ENCODE measurements at regions not wholly inside any gene's neighbourhood (a gene's known extent, or its start where the extent isn't known, plus 50 kb on each side); places are given as distances from the start of the nearest gene placed in this dataset.

DNA sequence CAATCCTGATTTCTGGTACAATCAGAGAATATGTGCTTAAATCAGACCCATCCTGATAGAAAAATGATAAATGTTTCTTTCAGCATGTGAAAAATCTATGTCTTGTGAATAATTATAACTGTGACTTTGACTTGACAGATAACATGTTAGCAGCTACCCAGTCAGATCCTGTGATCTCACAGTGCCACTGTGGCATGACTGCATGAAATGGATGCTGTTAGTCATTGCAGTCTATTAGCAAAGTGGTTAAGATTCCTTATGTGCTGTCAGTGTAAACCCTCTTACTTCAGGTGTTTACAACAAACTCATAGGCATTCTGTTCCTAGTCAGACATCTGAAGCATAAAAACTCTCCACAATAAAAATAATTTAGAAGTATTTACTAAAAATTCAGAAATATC, 244.6 kb upstream of the RND3 start:
- in situ Hi-C loops (cut with HindIII; ENCODE audit: low sequenced_read_pairs): no loop called here

DNA sequence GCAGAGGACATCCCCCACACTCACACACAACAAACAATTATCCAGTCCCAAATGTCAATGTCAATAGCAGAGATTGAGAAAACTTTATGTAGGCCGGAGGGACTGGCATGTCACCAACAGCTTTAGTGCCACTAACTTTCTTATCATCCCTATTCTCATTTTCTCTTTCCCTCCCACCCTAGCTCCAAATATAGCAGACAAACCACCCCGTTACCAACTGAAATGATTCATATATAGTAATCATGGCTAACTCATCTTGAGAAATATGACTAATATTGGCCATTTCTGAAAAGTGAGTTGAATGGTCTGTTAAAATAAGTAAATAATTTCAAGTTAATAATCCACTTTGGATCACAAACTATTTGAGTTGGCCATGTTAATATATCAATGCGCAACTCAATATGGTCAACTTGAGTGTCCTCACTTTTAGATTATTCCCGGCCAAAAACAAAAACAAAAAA, 242.1 kb upstream of the RND3 start:
- in situ Hi-C loops (cut with HindIII; ENCODE audit: low sequenced_read_pairs): no loop called here

DNA sequence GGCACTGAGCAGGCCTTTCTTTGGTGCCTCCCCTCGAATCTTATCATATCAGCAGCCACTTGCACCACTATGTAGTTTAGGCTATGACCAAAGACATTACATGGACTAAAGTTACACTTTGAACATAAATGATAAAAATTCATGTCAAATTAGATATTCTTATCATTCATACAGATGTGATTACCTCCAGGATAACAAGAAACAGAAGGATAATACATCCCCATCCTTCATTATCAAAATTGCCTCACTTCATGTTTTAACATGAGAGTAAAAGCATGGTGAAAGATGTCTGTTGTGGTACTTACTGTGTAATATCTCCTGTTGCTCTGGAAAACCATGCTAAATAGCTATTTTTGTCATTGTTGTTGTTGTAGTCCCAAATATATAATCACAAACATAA, 230.8 kb upstream of the RND3 start:
- in situ Hi-C loops (cut with HindIII; ENCODE audit: low sequenced_read_pairs): no loop called here

- in situ Hi-C loops (cut with HindIII; ENCODE audit: low sequenced_read_pairs): no loop called here
These were observed 228.7 kb upstream of the RND3 start for GRCh38 chr2:150716186-150716585.

DNA sequence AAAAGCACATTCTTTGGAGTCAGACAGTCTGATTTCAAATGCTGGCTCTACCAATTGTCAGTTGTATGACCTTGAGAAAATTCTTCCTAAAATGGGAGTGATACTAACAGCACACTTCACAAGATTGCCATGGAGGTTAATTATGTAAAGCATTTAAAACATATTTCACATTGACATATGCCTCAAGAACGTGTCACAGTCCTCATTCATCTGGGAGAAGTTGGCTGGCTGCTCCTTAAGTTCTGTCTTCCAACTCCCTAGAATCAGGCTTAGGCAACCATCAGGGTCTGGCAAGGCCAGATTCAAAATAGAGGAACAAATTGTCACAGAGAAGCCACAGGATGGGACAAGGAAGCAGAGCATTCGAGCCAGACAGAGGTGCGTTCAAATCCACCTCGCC, 228.0 kb upstream of the RND3 start:
- in situ Hi-C loops (cut with HindIII; ENCODE audit: low sequenced_read_pairs): no loop called here

GRCh38 chr2:150710916-150711315, 223.4 kb upstream of the RND3 start:
- in situ Hi-C loops (cut with HindIII; ENCODE audit: low sequenced_read_pairs): no loop called here

DNA sequence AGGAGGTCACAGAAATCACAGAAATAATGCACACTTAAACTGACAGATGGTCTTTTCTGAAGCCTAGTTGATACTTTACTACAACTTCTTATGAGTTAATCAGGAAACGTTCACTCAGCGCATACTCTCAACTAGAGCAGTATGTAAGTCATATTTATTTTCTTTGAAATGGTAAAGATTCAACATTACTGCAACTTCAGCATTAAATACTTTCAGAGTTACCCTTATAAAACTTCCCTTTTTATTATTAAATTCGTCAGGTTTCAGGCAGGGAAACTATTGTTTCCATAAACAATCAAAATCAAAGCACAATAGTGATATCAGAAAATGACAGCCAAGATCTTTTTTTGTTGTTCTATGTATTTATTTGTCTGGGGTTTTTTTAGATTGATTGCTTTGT, 222.6 kb upstream of the RND3 start:
- in situ Hi-C loops (cut with HindIII; ENCODE audit: low sequenced_read_pairs): no loop called here

DNA sequence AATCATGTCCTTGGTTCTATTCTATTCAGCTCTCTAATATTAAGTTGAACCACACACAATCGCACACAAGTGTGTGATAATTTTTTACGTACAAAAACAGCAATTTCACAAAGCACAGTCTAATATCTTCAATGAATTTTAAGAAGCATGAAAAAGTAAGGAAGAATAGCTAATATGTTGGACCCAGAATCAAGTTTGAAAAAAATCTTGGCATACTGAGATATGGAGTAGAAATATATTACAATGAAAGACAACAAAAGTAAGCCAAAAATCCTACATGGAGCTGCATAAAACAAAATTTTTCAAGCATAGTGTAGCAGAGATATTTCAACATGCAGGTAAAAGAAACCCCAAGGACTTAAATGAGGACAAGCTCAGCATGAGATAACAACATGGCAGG, 219.1 kb upstream of the RND3 start:
- in situ Hi-C loops (cut with HindIII; ENCODE audit: low sequenced_read_pairs): no loop called here

GRCh38 chr2:150705767-150706166, 218.3 kb upstream of the RND3 start:
- in situ Hi-C loops (cut with HindIII; ENCODE audit: low sequenced_read_pairs): no loop called here

DNA sequence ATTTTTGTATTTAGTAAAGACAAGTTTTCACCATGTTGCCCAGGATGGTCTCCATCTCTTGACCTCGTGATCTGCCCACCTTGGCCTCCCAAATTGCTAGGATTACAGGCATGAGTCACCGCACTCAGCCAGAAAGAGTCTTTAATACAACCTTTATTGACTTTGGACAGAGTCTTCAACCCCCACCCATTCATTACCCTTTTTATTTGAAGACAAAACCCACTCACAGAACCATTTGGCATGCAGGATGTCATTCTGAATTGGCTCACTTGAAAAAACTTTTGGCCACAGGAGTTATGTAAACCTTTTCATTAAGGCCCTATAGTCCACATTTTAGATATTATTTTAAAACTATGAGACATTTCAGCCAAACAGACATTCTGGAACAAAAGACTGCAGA, 217.9 kb upstream of the RND3 start:
- in situ Hi-C loops (cut with HindIII; ENCODE audit: low sequenced_read_pairs): no loop called here

DNA sequence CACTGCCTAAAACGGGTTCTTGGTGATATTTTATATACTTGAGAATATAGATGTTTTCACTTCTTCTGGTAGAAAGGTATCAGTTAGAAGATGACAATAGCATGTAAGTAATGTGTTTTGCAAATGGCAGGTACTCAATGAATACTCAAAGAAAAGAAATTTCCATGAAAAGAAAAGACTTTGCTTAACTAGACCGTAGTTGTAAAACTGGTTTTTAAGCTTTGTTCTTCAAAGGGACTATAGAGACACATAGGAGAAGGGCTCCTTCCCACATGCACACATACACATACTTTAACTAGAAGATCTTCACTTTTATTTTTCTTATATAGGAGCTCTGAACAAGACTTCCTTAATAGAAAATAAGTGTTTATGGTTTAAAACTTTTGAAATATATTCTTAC, 215.3 kb upstream of the RND3 start:
- in situ Hi-C loops (cut with HindIII; ENCODE audit: low sequenced_read_pairs): no loop called here

DNA sequence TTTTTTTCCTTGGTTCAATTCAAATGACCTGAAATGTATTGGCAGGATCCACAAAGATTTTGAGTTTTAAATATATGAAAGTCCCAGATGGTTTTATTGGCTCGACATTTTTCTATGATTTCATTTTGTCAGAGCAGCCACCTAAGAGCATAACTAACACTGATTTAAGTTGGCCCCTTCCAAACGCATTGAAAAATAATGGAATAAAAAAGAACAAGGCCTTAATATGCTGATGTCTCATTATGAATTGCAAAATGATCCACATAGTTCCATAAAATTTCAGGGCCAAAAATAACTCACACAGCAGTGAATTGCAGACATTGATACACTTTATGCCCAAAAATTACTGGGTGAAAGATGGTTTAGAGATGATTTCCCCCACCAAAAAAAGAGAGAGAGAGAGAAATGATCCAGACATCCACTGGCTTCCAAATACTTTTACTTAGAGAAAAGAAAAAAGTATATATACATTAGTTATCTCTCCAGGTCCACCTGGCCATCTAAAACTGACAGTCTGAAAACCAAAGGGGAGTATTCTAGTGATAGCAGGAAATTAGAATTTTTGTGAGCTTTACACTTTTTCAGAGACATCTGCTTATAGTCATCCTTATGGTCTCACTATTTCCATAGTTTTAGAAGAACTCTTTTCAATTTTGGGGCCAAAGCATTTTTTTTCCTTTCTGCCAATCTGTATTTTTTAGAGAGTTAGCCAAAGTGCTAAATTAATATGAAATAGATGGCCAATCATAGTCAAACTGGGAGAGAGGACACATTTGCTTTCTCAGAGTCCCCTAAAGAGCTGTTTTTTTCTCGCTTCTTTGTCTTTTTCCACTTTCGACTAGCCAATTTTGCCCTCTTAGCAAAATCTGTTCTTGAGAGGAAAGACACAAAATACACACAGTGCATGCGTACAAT, 213.5 kb upstream of the RND3 start:
- in situ Hi-C loops (cut with HindIII; ENCODE audit: low sequenced_read_pairs): no loop called here

DNA sequence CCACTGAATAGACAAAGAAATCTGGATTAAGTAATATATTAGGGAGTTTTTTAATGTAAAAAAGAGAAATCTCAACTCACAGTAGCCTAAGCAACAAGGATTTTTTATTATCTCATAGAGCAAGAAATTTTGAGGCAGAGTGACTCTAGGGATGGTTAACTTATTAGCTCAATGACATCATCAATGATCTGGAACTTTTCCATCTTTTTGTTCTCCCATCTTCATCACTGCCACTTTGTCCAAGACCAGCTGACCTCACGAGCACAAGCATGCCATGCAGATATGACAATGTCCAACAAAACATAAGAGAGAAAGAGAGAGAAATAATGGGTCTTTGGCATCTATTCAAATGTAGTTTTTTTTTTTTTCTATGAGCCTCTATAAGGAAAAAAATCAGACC, 211.8 kb upstream of the RND3 start:
- in situ Hi-C loops (cut with HindIII; ENCODE audit: low sequenced_read_pairs): no loop called here

GRCh38 chr2:150698016-150698661, 210.7 kb upstream of the RND3 start:
- in situ Hi-C loops (cut with HindIII; ENCODE audit: low sequenced_read_pairs): no loop called here

DNA sequence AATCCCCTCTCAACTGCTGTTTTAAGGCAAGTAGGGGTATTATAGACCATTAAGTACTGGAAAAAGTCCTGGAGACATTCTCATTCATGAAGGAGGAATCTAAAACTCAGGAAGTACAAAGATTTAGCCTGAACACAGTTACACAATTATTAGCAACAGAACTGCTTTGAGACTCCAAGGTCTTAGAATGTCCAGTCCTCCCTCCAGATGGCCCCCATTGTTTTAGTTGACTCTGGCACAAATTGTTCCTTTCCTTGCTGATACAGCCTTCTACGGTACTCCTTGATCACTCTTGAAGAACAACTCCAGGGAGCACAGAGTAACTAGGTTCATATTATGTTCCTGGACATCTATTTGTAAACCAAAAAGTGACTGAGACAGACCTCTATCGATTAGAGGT, 210.1 kb upstream of the RND3 start:
- in situ Hi-C loops (cut with HindIII; ENCODE audit: low sequenced_read_pairs): no loop called here

DNA sequence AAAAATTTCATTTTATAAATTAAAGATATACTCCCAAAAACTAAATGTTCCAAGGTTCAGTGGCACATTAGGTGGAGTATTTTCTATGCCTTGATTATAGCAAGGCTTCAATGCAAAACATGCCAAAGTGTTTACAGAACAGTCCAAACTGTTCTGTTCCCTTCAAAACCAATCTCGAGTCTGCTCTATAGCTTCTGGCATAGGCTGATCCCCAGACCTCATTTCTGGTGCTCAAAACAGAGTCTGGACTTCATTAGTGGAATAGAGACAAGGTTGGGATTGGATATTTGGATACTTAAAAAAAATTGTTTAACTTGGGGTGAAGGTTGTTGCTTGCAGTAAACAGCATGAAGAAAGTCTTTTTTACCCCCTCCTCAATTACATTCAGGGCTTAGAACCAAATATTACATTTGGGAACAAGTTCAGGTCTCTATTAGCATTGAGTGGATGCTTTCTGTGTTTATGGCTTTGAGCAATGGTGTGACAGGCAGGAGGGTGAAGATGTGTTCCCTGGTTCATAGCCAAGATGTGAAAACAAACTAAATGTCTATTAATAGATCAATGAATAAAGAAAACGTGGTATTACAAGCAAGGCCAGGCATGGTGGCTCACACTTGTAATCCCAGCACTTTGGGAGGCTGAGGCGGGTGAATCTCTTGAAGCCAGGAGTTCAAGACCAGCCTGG, 208.1 kb upstream of the RND3 start:
- in situ Hi-C loops (cut with HindIII; ENCODE audit: low sequenced_read_pairs): no loop called here

DNA sequence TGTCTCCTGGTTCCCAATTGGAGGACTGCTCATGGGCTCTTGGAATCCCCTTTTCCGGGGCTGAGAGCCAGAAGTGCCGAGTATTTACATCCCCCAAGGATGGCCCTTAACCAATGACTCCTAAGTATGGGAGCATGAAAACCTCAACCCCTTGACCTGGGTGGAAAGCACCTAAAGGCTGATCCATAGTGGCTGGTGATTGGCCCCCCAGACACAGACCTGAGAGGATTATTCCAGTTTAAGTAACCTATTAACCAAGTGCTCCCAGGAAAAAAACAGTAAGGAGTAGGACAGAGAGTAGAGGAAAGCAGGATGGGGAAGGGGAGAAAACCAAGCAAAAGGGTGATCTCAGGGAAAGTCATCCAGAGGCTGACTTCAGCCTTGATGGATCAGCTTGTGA, 206.1 kb upstream of the RND3 start:
- in situ Hi-C loops (cut with HindIII; ENCODE audit: low sequenced_read_pairs): no loop called here

DNA sequence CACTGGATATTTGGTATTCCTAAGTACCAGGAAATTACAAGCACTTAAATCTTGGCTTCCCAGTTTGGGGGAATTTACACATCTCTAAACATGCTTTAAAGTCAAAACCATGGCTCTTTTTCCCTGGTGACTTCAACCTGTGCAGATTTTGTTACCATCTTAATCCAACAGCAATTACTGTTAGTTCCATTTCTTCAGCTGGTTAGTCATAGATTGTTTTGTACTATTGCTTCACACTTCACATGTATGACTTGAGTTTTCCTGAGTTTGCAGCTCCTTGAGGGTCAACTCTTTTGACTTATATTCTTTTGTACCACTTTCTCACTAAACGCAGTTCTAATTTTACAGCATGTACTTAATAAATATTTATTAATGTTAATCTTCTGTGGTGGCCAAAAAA, 203.4 kb upstream of the RND3 start:
- in situ Hi-C loops (cut with HindIII; ENCODE audit: low sequenced_read_pairs): no loop called here

DNA sequence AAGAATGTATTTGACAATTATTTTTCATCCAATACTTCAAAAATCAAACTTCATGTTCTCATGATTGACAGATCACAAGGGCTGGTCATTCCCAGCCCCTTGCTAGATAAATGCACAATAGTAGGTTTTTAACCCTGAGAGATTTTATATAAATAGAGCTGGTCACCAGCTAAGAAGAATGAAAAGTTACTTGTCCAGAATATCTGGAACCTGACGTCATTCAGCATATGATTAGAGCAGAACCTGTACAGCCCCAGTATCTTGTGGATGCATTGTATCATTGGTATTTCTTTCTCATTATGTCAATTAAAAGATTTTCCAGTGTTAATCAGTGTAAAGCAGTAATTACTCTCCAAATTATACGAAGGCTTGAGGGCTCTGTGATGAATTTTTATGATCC, 202.8 kb upstream of the RND3 start:
- in situ Hi-C loops (cut with HindIII; ENCODE audit: low sequenced_read_pairs): no loop called here

DNA sequence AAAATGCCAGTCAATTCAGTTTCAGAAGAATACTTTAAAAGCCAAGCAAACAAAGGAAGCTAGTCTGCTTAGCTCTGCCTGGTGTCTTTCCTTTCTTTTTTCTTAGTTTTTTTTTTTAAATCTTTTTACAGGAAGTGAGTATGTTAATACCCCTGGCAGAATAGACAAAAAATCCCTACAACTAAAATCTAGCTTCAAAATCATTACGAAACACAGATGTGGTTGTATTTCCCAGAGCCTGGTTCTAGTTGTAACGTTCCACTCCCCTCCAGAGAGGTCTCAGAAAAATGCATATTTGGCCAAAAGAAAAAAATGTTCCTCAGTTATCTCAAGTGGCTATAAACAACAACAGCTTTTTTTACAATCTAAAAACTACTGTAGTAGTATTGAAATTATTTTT, 202.1 kb upstream of the RND3 start:
- in situ Hi-C loops (cut with HindIII; ENCODE audit: low sequenced_read_pairs): no loop called here

DNA sequence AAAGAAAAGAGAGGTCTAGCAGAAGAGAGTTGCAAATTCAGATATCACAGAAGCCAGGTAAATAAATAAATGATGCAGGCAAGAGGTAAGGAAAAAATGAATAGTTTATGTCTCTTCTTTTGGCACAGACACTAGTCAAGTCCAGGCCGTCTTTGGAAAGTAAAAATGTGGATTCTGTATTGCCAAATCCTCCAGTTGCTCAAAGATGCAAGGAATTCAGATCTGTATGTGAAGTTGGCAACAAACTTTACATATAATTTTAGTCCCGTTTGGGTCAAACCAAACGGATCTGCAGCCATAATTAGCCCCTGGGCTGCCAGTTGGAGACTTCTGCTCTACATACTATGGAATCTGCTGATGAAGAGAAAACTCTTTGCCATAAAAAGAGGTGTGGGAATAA, 200.5 kb upstream of the RND3 start:
- in situ Hi-C loops (cut with HindIII; ENCODE audit: low sequenced_read_pairs): no loop called here

GRCh38 chr2:150686391-150686790, 198.9 kb upstream of the RND3 start:
- in situ Hi-C loops (cut with HindIII; ENCODE audit: low sequenced_read_pairs): no loop called here

All from DLD1 (cell line).